ENCODE measurements at regions not wholly inside any gene's neighbourhood (a gene's known extent, or its start where the extent isn't known, plus 50 kb on each side); places are given as distances from the start of the nearest gene placed in this dataset.

- Histone ChIP-seq H3K27ac (ENCODE audit: insufficient read depth in 1 of 2, low read depth in 1 of 2, low read length in 2 of 2, poor library complexity in 1 of 2, severe bottlenecking in 2 of 2) (no peak overlapping the region), H3K36me3 (ENCODE audit: control insufficient read depth in 4 of 4, insufficient read depth in 4 of 4, low read length in 3 of 4) (no peaks in the 10 kb centered on the region), H3K4me1 (ENCODE audit: control extremely low read depth in 1 of 4, control insufficient read depth in 4 of 4, insufficient read depth in 4 of 4, low read length in 3 of 4) (no peaks in the 10 kb centered on the region), H3K27me3 (replicated peaks in 2 of 5; ENCODE audit: control insufficient read depth in 4 of 5, insufficient read depth in 5 of 5, low read length in 4 of 5) (no peaks in the 10 kb centered on the region), H3K9me3 (ENCODE audit: control extremely low read depth in 1 of 5, control insufficient read depth in 4 of 5, insufficient read depth in 2 of 5, low read depth in 1 of 5, low read length in 4 of 5) (no peaks in the 10 kb centered on the region), H3K4me3 (ENCODE audit: control insufficient read depth in 1 of 7, extremely low read depth in 1 of 7, insufficient read depth in 4 of 7, low read depth in 2 of 7, low read length in 6 of 7) (no peak overlapping the region)
- DNase-seq: no peak
- ChIA-PET POLR2A (no interaction called here), CTCF (no interaction called here)
- WGBS (ENCODE audit: insufficient coverage): 76% methylated on average over 2 of the region's 3 CpGs
Observed at GRCh38 chr6:49087369-49087768, 375.7 kb downstream of the MMUT start.

GRCh38 chr6:49082611-49083010 is 380.4 kb downstream of the MMUT start:
- Histone ChIP-seq H3K4me3 (ENCODE audit: control insufficient read depth in 1 of 7, extremely low read depth in 1 of 7, insufficient read depth in 4 of 7, low read depth in 2 of 7, low read length in 6 of 7) (no peak overlapping the region), H3K36me3 (ENCODE audit: control insufficient read depth in 4 of 4, insufficient read depth in 4 of 4, low read length in 3 of 4) (no peaks in the 10 kb centered on the region), H3K4me1 (ENCODE audit: control extremely low read depth in 1 of 4, control insufficient read depth in 4 of 4, insufficient read depth in 4 of 4, low read length in 3 of 4) (no peaks in the 10 kb centered on the region), H3K27me3 (replicated peaks in 2 of 5; ENCODE audit: control insufficient read depth in 4 of 5, insufficient read depth in 5 of 5, low read length in 4 of 5) (no peaks in the 10 kb centered on the region), H3K9me3 (ENCODE audit: control extremely low read depth in 1 of 5, control insufficient read depth in 4 of 5, insufficient read depth in 2 of 5, low read depth in 1 of 5, low read length in 4 of 5) (no peaks in the 10 kb centered on the region), H3K27ac (ENCODE audit: insufficient read depth in 1 of 2, low read depth in 1 of 2, low read length in 2 of 2, poor library complexity in 1 of 2, severe bottlenecking in 2 of 2) (no peak overlapping the region)
- DNase-seq: no peak
- POLR2A ChIA-PET: no interaction called here
- whole genome bisulfite sequencing (ENCODE audit: insufficient coverage): no CpG with 5 or more reads among the region's 2 CpGs
- CTCF ChIA-PET: no interaction called here

GRCh38 chr6:49072885-49073620 is 390.0 kb downstream of the MMUT start:
- CTCF ChIA-PET: no interaction called here
- no CpG with 5 or more reads among the region's 4 CpGs for WGBS (ENCODE audit: insufficient coverage)
- peaks cover 0 to 1% (median 0%) of the 10 kb centered on the region in 5 experiments for H3K9me3 ChIP-seq (ENCODE audit: control extremely low read depth in 1 of 5, control insufficient read depth in 4 of 5, insufficient read depth in 2 of 5, low read depth in 1 of 5, low read length in 4 of 5)
- no peaks in the 10 kb centered on the region for H3K36me3 ChIP-seq (ENCODE audit: control insufficient read depth in 4 of 4, insufficient read depth in 4 of 4, low read length in 3 of 4)
- no peak for DNase-seq
- POLR2A ChIA-PET: no interaction called here
- H3K27ac ChIP-seq (ENCODE audit: insufficient read depth in 1 of 2, low read depth in 1 of 2, low read length in 2 of 2, poor library complexity in 1 of 2, severe bottlenecking in 2 of 2): no peak overlapping the region
- H3K4me3 ChIP-seq (ENCODE audit: control insufficient read depth in 1 of 7, extremely low read depth in 1 of 7, insufficient read depth in 4 of 7, low read depth in 2 of 7, low read length in 6 of 7): no peak overlapping the region
- H3K27me3 ChIP-seq (replicated peaks in 2 of 5; ENCODE audit: control insufficient read depth in 4 of 5, insufficient read depth in 5 of 5, low read length in 4 of 5): no peaks in the 10 kb centered on the region
- H3K4me1 ChIP-seq (ENCODE audit: control extremely low read depth in 1 of 4, control insufficient read depth in 4 of 4, insufficient read depth in 4 of 4, low read length in 3 of 4): no peaks in the 10 kb centered on the region

- ChIA-PET CTCF (no interaction called here), POLR2A (no interaction called here)
- no peaks in the 10 kb centered on the region for H3K27me3 ChIP-seq (replicated peaks in 2 of 5; ENCODE audit: control insufficient read depth in 4 of 5, insufficient read depth in 5 of 5, low read length in 4 of 5)
- no peak overlapping the region for H3K27ac ChIP-seq (ENCODE audit: insufficient read depth in 1 of 2, low read depth in 1 of 2, low read length in 2 of 2, poor library complexity in 1 of 2, severe bottlenecking in 2 of 2)
- no peaks in the 10 kb centered on the region for H3K36me3 ChIP-seq (ENCODE audit: control insufficient read depth in 4 of 4, insufficient read depth in 4 of 4, low read length in 3 of 4)
- DNase-seq: no peak
- H3K4me1 ChIP-seq (ENCODE audit: control extremely low read depth in 1 of 4, control insufficient read depth in 4 of 4, insufficient read depth in 4 of 4, low read length in 3 of 4): no peaks in the 10 kb centered on the region
- H3K4me3 ChIP-seq (ENCODE audit: control insufficient read depth in 1 of 7, extremely low read depth in 1 of 7, insufficient read depth in 4 of 7, low read depth in 2 of 7, low read length in 6 of 7): no peak overlapping the region
- peaks cover 0 to 1% (median 0%) of the 10 kb centered on the region in 5 experiments for H3K9me3 ChIP-seq (ENCODE audit: control extremely low read depth in 1 of 5, control insufficient read depth in 4 of 5, insufficient read depth in 2 of 5, low read depth in 1 of 5, low read length in 4 of 5)
- 80% methylated on average over 1 of the region's 1 CpG for WGBS (ENCODE audit: insufficient coverage)
Observed at GRCh38 chr6:49072146-49072545, 390.9 kb downstream of the MMUT start.

GRCh38 chr6:49070411-49070810 is 392.6 kb downstream of the MMUT start:
- H3K36me3 ChIP-seq (ENCODE audit: control insufficient read depth in 4 of 4, insufficient read depth in 4 of 4, low read length in 3 of 4): no peaks in the 10 kb centered on the region
- H3K27ac ChIP-seq (ENCODE audit: insufficient read depth in 1 of 2, low read depth in 1 of 2, low read length in 2 of 2, poor library complexity in 1 of 2, severe bottlenecking in 2 of 2): no peak overlapping the region
- ChIA-PET POLR2A (no interaction called here), CTCF (no interaction called here)
- H3K27me3 ChIP-seq (replicated peaks in 2 of 5; ENCODE audit: control insufficient read depth in 4 of 5, insufficient read depth in 5 of 5, low read length in 4 of 5): no peaks in the 10 kb centered on the region
- no peaks in the 10 kb centered on the region for H3K4me1 ChIP-seq (ENCODE audit: control extremely low read depth in 1 of 4, control insufficient read depth in 4 of 4, insufficient read depth in 4 of 4, low read length in 3 of 4)
- H3K4me3 ChIP-seq (ENCODE audit: control insufficient read depth in 1 of 7, extremely low read depth in 1 of 7, insufficient read depth in 4 of 7, low read depth in 2 of 7, low read length in 6 of 7): no peak overlapping the region
- no peak for DNase-seq
- 100% methylated on average over 2 of the region's 2 CpGs for WGBS (ENCODE audit: insufficient coverage)
- H3K9me3 ChIP-seq (ENCODE audit: control extremely low read depth in 1 of 5, control insufficient read depth in 4 of 5, insufficient read depth in 2 of 5, low read depth in 1 of 5, low read length in 4 of 5): peaks cover 0 to 1% (median 0%) of the 10 kb centered on the region in 5 experiments

GRCh38 chr6:49054311-49054710 is 408.7 kb downstream of the MMUT start:
- 92% methylated on average over 3 of the region's 4 CpGs for WGBS (ENCODE audit: insufficient coverage)
- no peaks in the 10 kb centered on the region for H3K4me1 ChIP-seq (ENCODE audit: control extremely low read depth in 1 of 4, control insufficient read depth in 4 of 4, insufficient read depth in 4 of 4, low read length in 3 of 4)
- H3K27ac ChIP-seq (ENCODE audit: insufficient read depth in 1 of 2, low read depth in 1 of 2, low read length in 2 of 2, poor library complexity in 1 of 2, severe bottlenecking in 2 of 2): no peak overlapping the region
- peaks cover 0 to 1% (median 0%) of the 10 kb centered on the region in 5 experiments for H3K9me3 ChIP-seq (ENCODE audit: control extremely low read depth in 1 of 5, control insufficient read depth in 4 of 5, insufficient read depth in 2 of 5, low read depth in 1 of 5, low read length in 4 of 5)
- no peaks in the 10 kb centered on the region for H3K27me3 ChIP-seq (replicated peaks in 2 of 5; ENCODE audit: control insufficient read depth in 4 of 5, insufficient read depth in 5 of 5, low read length in 4 of 5)
- no peak for DNase-seq
- CTCF ChIA-PET: no interaction called here
- H3K4me3 ChIP-seq (ENCODE audit: control insufficient read depth in 1 of 7, extremely low read depth in 1 of 7, insufficient read depth in 4 of 7, low read depth in 2 of 7, low read length in 6 of 7): no peak overlapping the region
- POLR2A ChIA-PET: no interaction called here
- no peaks in the 10 kb centered on the region for H3K36me3 ChIP-seq (ENCODE audit: control insufficient read depth in 4 of 4, insufficient read depth in 4 of 4, low read length in 3 of 4)

GRCh38 chr6:49052901-49053300 is 410.2 kb downstream of the MMUT start:
- H3K27me3 ChIP-seq (replicated peaks in 2 of 5; ENCODE audit: control insufficient read depth in 4 of 5, insufficient read depth in 5 of 5, low read length in 4 of 5): no peaks in the 10 kb centered on the region
- ChIA-PET CTCF (no interaction called here), POLR2A (no interaction called here)
- H3K4me3 ChIP-seq (ENCODE audit: control insufficient read depth in 1 of 7, extremely low read depth in 1 of 7, insufficient read depth in 4 of 7, low read depth in 2 of 7, low read length in 6 of 7): no peak overlapping the region
- no peak for DNase-seq
- H3K4me1 ChIP-seq (ENCODE audit: control extremely low read depth in 1 of 4, control insufficient read depth in 4 of 4, insufficient read depth in 4 of 4, low read length in 3 of 4): no peaks in the 10 kb centered on the region
- H3K27ac ChIP-seq (ENCODE audit: insufficient read depth in 1 of 2, low read depth in 1 of 2, low read length in 2 of 2, poor library complexity in 1 of 2, severe bottlenecking in 2 of 2): no peak overlapping the region
- WGBS (ENCODE audit: insufficient coverage): 83% methylated on average over 2 of the region's 2 CpGs
- H3K36me3 ChIP-seq (ENCODE audit: control insufficient read depth in 4 of 4, insufficient read depth in 4 of 4, low read length in 3 of 4): no peaks in the 10 kb centered on the region
- H3K9me3 ChIP-seq (ENCODE audit: control extremely low read depth in 1 of 5, control insufficient read depth in 4 of 5, insufficient read depth in 2 of 5, low read depth in 1 of 5, low read length in 4 of 5): peaks cover 0 to 1% (median 0%) of the 10 kb centered on the region in 5 experiments
